Fibroblast of the aortic adventitia (primary cell): ENCODE measurements at regions not wholly inside any gene's neighbourhood (a gene's known extent, or its start where the extent isn't known, plus 50 kb on each side); places are given as distances from the start of the nearest gene placed in this dataset.

Experiments
- DNase-seq: peaks from one replicate; pipeline ENCODE4 v3.0.0-alpha.2; 2010; ENCODE audit warnings: low read depth
- H3K4me3 ChIP-seq: 2 replicates; pipeline ENCODE4 v1.5.1; 2011; ENCODE audit warnings: low read depth, mild to moderate bottlenecking, control low read depth, low read length, moderate library complexity
- TF ChIP-seq, protein P1 (sequence below): IDR thresholded peaks from 2 replicates; pipeline ENCODE4 v1.5.1; 2011; ENCODE audit warnings: mild to moderate bottlenecking, low read length, control low read depth, inconsistent platforms; ENCODE audit not compliant: insufficient read depth

DNA sequence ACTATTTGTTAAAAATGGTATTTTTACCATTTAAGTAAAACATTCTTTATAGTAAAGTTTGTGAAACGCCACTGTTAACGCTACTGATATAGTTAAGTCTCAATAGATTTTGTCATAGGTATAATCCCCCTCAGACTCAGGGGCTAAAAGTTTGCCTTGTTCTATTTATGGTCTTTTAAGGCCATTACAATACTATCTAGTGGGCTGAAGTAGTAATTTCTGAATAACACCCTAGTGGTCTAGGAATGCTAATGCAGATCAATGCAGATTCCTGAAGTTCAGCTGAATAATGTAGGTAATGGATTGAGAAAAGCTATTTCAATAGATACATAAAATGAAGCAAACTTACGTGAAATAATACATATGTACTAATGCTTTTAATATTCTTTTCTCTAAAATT is 989.3 kb upstream of the NOVA1 start:
- no peak overlapping the region for H3K4me3 ChIP-seq
- TF ChIP-seq, protein P1, sequence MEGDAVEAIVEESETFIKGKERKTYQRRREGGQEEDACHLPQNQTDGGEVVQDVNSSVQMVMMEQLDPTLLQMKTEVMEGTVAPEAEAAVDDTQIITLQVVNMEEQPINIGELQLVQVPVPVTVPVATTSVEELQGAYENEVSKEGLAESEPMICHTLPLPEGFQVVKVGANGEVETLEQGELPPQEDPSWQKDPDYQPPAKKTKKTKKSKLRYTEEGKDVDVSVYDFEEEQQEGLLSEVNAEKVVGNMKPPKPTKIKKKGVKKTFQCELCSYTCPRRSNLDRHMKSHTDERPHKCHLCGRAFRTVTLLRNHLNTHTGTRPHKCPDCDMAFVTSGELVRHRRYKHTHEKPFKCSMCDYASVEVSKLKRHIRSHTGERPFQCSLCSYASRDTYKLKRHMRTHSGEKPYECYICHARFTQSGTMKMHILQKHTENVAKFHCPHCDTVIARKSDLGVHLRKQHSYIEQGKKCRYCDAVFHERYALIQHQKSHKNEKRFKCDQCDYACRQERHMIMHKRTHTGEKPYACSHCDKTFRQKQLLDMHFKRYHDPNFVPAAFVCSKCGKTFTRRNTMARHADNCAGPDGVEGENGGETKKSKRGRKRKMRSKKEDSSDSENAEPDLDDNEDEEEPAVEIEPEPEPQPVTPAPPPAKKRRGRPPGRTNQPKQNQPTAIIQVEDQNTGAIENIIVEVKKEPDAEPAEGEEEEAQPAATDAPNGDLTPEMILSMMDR: no peak
- no peak for DNase-seq

DNA sequence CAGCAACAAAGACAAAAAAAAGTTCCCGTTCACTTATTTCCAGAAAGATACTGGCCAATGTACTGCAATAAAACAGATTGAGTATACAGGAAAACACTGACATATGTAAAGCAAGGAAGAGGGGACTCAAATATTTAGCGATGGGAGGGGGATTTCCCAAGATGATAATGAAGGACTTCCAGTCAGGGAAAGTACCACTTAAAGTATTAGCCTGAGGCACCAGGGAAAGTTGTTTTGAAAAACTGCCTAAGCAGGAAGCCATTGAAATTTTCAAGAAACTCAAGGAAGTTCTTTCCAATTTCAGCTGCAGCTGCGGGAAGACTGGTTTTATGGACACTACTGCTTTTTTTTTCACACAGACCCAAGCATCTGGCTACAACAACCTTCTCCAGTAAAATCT is 1007.4 kb upstream of the NOVA1 start:
- TF ChIP-seq, protein P1: no peak
- H3K4me3 ChIP-seq: no peak overlapping the region
- DNase-seq: no peak

DNA sequence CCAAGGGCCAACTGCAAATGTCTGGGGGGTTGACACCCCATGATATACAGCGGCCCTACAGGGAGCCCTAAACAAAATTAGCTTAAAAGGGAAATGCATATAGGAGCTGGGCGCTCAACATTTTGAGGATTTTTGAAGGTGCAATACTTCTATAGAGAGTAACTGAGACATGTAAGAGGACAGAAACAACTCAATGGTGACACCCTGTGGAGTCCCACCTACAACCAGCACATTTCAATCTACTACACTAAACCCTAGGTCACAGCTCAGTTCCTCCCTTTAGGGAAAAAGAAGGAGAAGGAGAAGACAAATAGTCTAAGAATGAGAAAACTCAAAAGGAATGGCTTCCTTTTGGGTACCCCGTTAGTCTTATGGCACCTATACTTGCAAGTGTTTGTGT is 1010.5 kb upstream of the NOVA1 start:
- DNase-seq: no peak
- TF ChIP-seq, protein P1: no peak
- no peak overlapping the region for H3K4me3 ChIP-seq

DNA sequence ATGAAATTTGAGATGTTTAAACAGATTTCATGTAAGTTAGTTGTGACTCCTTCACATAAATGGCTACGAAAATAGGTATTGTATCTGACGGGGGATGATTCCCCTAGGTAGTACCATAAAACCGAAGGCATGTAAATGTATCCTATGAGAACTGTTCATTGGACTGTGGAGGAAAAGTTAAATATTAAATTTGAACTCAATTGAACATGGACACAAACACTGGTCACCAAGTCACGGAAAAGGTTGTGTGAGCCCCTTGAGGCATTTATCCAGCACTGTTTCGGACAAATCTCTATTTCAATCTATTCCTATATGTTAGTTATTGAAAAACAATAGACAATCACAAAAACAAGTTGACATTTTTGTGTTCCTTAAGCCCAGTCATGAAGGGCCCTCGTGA is 1014.3 kb upstream of the NOVA1 start:
- H3K4me3 ChIP-seq: no peak overlapping the region
- TF ChIP-seq, protein P1: no peak
- DNase-seq: no peak

DNA sequence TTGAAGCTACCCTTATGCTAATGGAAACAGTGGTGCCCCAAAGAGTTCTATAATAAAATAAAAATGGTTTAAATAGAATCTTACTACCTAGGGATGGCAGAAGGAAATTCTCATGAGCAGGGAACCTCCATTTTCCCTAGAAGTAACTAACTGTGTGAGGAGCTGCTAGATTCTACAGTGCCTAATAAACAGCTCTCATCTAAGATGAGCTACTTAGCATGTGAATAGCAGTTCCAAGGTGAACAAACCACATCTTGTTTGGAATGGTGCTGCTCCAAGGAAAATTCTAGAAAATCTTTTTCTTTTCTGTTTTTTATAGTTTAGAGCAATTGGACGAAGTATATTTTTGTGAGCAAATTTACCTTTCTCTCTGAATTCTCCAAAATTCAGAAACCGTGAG is 1015.3 kb upstream of the NOVA1 start:
- TF ChIP-seq, protein P1: no peak
- DNase-seq: no peak
- no peak overlapping the region for H3K4me3 ChIP-seq

DNA sequence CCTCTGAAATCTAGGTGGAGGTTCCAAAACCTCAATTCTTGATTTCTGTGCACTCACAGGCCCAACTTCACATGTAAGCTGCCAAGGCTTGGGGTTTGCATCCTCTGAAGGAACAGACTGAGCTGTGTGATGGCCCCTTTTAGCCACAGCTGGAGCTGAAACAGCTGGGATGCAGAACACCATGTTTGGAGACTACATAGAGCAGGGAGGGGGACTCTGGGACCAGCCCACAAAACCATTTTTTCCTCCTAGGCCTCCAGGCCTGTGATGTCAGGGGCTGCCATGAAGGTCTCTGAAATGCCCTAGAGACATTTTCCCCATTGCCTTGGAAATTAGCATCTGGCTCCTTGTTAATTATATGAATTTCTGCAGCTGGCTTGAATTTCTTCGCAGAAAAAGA is 1025.9 kb upstream of the NOVA1 start:
- TF ChIP-seq, protein P1: no peak
- no peak overlapping the region for H3K4me3 ChIP-seq
- no peak for DNase-seq
